Body of pancreas (tissue), 4 donors: ENCODE measurements at regions not wholly inside any gene's neighbourhood (a gene's known extent, or its start where the extent isn't known, plus 50 kb on each side); places are given as distances from the start of the nearest gene placed in this dataset.

Experiments
- ATAC-seq: fragments of 150-250 bp; one replicate; pipeline ENCODE4 v1.9.1; 2016
- DNase-seq, 4 donors: peaks; one replicate each; pipeline ENCODE4 v3.0.0-alpha.2; 2019
- H3K27ac ChIP-seq, 4 donors: fragments of 200-600 bp; sonication (generic); 1 replicate in 3 of 4; 2 replicates in 1 of 4; pipeline versions ENCODE4 v1.5.1 to v1.6.1; 2016 to 2019; ENCODE audit warnings: mild to moderate bottlenecking in 1 of 4, mixed read lengths in 1 of 4, moderate library complexity in 1 of 4
- H3K27me3 ChIP-seq, 2 donors: fragments of 200-600 bp; sonication (generic); one replicate each; pipeline ENCODE4 v1.6.0; 2016; ENCODE audit warnings: mild to moderate bottlenecking in 1 of 2
- H3K36me3 ChIP-seq, 2 donors: fragments of 200-600 bp; sonication (generic); replicated peaks in 1 of 2; 2 replicates each; pipeline ENCODE4 v1.5.1; 2016; ENCODE audit warnings: low read depth in 2 of 2; ENCODE audit not compliant: insufficient read depth in 1 of 2
- H3K4me1 ChIP-seq: fragments of 200-600 bp; sonication (generic); one replicate; pipeline ENCODE4 v1.6.0; 2016
- H3K4me3 ChIP-seq, 2 donors: fragments of 200-600 bp; sonication (generic); 1 replicate in 1 of 2; 2 replicates in 1 of 2; pipeline ENCODE4 v1.5.1; 2016 to 2019
- H3K9me3 ChIP-seq, 3 donors: fragments of 200-600 bp; sonication (generic); 1 replicate in 2 of 3; 2 replicates in 1 of 3; pipeline ENCODE4 v1.5.1; 2016
- POLR2A ChIP-seq, 3 donors: fragments of 450-650 bp; IDR thresholded peaks; one replicate each; pipeline ENCODE4 v1.6.1; 2016; ENCODE audit warnings: antibody characterized with exemption in 3 of 3, mild to moderate bottlenecking in 2 of 3
- WGBS, 2 donors: methylation state at CpG; one replicate each; pipeline ENCODE4 v1.1.5; 2017; 5-methylcytosine and 5-hydroxymethylcytosine counted together
- intact Hi-C: fragments of 100-400 bp; cut with DNase I; formaldehyde crosslinking; loops from one replicate; pipeline ENCODE4 v1.15.1; 2023
- TF ChIP-seq, protein P1 (sequence below), 7 experiments: fragments of 450-650 bp in 4 of 7; fragments of 200-600 bp in 3 of 7; sonication (generic) in 3 of 7; IDR thresholded peaks; one replicate each; pipeline ENCODE4 v1.5.1; 2016 to 2019; ENCODE audit warnings: antibody characterized with exemption in 7 of 7

GRCh38 chr13:88217883-88218282 lies 546.7 kb downstream of the SLITRK5 start:
- no peaks in the 10 kb centered on the region for H3K9me3 ChIP-seq

DNA sequence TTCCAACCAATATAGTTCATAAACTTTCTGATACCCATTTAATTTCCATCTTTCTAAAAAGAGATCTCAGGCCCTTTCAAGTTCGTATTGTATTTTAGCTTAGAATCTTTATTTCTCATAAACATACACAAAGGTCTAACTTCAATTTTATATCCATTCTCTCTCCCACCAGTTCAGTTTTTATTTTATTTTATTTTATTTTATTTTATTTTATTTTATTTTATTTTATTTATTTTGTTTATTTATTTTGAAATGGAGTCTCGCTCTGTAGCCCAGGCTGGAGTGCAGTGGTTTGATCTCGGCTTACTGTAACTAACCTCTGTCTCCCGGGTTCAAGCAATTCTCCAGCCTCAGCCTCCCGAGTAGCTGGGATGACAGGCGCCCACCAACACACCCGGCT lies 552.8 kb downstream of the SLITRK5 start:
- Histone ChIP-seq H3K36me3 (no peaks in the 10 kb centered on the region), H3K27me3 (no peaks in the 10 kb centered on the region), H3K4me3 (no peak overlapping the region), H3K4me1 (no peaks in the 10 kb centered on the region), H3K27ac (no peak overlapping the region), H3K9me3 (no peaks in the 10 kb centered on the region)
- DNase-seq (no peak), ATAC-seq (no peak)
- WGBS, 2 donors: 79 to 84% methylated on average over 7 of the region's 7 CpGs
- TF ChIP-seq, protein P1, sequence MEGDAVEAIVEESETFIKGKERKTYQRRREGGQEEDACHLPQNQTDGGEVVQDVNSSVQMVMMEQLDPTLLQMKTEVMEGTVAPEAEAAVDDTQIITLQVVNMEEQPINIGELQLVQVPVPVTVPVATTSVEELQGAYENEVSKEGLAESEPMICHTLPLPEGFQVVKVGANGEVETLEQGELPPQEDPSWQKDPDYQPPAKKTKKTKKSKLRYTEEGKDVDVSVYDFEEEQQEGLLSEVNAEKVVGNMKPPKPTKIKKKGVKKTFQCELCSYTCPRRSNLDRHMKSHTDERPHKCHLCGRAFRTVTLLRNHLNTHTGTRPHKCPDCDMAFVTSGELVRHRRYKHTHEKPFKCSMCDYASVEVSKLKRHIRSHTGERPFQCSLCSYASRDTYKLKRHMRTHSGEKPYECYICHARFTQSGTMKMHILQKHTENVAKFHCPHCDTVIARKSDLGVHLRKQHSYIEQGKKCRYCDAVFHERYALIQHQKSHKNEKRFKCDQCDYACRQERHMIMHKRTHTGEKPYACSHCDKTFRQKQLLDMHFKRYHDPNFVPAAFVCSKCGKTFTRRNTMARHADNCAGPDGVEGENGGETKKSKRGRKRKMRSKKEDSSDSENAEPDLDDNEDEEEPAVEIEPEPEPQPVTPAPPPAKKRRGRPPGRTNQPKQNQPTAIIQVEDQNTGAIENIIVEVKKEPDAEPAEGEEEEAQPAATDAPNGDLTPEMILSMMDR (IDR thresholded peaks at IDR 0.05): no peak
- no peak for TF ChIP-seq POLR2A (IDR thresholded peaks at IDR 0.05)
- intact Hi-C loops: no loop called here

More at GRCh38 chr13:88217883-88218282, 546.7 kb downstream of the SLITRK5 start:
- no peak for ATAC-seq
- no peaks in the 10 kb centered on the region for H3K4me1 ChIP-seq
- intact Hi-C loops: no loop called here
- H3K36me3 ChIP-seq: no peaks in the 10 kb centered on the region
- 79 to 86% methylated on average over 2 of the region's 2 CpGs for WGBS, 2 donors
- H3K27me3 ChIP-seq: no peaks in the 10 kb centered on the region
- no peak overlapping the region for H3K4me3 ChIP-seq
- no peak overlapping the region for H3K27ac ChIP-seq
- TF ChIP-seq POLR2A (IDR thresholded peaks at IDR 0.05): no peak
- TF ChIP-seq, protein P1 (IDR thresholded peaks at IDR 0.05): no peak
- DNase-seq: no peak

- no peak overlapping the region for H3K4me3 ChIP-seq
- TF ChIP-seq, protein P1 (IDR thresholded peaks at IDR 0.05): no peak
- TF ChIP-seq POLR2A (IDR thresholded peaks at IDR 0.05): no peak
- intact Hi-C loops: no loop called here
- H3K27ac ChIP-seq: no peak overlapping the region
- H3K4me1 ChIP-seq: no peaks in the 10 kb centered on the region
- WGBS, 2 donors: 68 to 70% methylated on average over 2 of the region's 2 CpGs
- H3K36me3 ChIP-seq: no peaks in the 10 kb centered on the region
- H3K27me3 ChIP-seq: no peaks in the 10 kb centered on the region
- no peak for ATAC-seq
- H3K9me3 ChIP-seq: no peaks in the 10 kb centered on the region
- no peak for DNase-seq
Measured at GRCh38 chr13:88235441-88235840, 564.3 kb downstream of the SLITRK5 start.

GRCh38 chr13:88246239-88246638 lies 575.1 kb downstream of the SLITRK5 start:
- Histone ChIP-seq H3K9me3 (no peaks in the 10 kb centered on the region), H3K36me3 (no peaks in the 10 kb centered on the region), H3K27me3 (no peaks in the 10 kb centered on the region), H3K4me3 (no peak overlapping the region), H3K4me1 (no peaks in the 10 kb centered on the region), H3K27ac (no peak overlapping the region)
- intact Hi-C loops: no loop called here
- no peak for DNase-seq
- TF ChIP-seq, protein P1 (IDR thresholded peaks at IDR 0.05): no peak
- TF ChIP-seq POLR2A (IDR thresholded peaks at IDR 0.05): no peak
- no peak for ATAC-seq

DNA sequence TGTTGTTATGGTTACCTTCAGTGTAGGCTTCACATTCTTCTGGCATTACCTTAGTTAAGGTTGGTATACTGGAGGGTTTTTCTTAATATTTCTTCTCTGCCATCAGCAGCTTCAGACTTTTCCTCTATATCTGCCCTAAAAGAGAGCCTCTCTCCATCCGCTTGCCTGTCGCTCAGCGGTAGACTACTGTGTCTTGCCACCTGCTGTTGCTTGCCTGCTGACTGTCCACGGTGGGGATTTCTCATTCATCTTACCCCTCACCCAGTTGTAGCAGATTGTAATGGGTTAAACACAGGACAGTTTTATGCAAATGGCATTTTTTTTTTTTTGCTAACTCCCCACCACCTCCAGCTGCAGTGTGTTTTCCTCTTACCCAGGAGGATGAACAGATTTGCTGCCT lies 577.2 kb downstream of the SLITRK5 start:
- H3K27ac ChIP-seq: no peak overlapping the region
- intact Hi-C loops: no loop called here
- H3K27me3 ChIP-seq: no peaks in the 10 kb centered on the region
- no peak overlapping the region for H3K4me3 ChIP-seq
- H3K36me3 ChIP-seq: no peaks in the 10 kb centered on the region
- TF ChIP-seq POLR2A (IDR thresholded peaks at IDR 0.05): no peak
- TF ChIP-seq, protein P1 (IDR thresholded peaks at IDR 0.05): no peak
- no peak for DNase-seq
- no peaks in the 10 kb centered on the region for H3K9me3 ChIP-seq
- no peaks in the 10 kb centered on the region for H3K4me1 ChIP-seq
- ATAC-seq: no peak
- 63 to 67% methylated on average over 4 of the region's 4 CpGs for WGBS, 2 donors
